ENCODE measurements at regions not wholly inside any gene's neighbourhood (a gene's known extent, or its start where the extent isn't known, plus 50 kb on each side); places are given as distances from the start of the nearest gene placed in this dataset.

DNA sequence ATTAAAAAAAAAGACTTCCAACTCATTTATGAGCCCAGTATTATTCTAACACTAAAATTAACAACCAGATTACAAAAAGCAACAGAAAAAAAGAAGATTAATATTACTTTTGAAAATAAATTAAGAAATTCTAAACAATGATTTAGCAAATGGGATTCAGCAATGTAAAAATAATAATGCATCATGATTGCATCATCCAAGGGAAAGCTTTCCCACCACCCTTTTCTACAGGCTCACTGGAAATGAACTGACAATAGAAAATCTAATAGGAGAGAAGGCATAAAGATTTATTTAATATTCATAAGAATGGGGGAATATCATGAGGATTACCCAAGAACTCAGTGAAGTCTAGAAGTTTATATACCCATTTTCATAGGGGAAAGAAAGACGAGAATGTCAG is 1671.9 kb downstream of the NCAM2 start:
- TF ChIP-seq, protein P1, sequence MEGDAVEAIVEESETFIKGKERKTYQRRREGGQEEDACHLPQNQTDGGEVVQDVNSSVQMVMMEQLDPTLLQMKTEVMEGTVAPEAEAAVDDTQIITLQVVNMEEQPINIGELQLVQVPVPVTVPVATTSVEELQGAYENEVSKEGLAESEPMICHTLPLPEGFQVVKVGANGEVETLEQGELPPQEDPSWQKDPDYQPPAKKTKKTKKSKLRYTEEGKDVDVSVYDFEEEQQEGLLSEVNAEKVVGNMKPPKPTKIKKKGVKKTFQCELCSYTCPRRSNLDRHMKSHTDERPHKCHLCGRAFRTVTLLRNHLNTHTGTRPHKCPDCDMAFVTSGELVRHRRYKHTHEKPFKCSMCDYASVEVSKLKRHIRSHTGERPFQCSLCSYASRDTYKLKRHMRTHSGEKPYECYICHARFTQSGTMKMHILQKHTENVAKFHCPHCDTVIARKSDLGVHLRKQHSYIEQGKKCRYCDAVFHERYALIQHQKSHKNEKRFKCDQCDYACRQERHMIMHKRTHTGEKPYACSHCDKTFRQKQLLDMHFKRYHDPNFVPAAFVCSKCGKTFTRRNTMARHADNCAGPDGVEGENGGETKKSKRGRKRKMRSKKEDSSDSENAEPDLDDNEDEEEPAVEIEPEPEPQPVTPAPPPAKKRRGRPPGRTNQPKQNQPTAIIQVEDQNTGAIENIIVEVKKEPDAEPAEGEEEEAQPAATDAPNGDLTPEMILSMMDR (IDR thresholded peaks at IDR 0.05), result no peak
- no peak for TF ChIP-seq EZH2 (IDR thresholded peaks at IDR 0.05)

Measured in neural progenitor cell (in vitro differentiated cells).